Uterus (tissue), 3 donors: ENCODE measurements at regions not wholly inside any gene's neighbourhood (a gene's known extent, or its start where the extent isn't known, plus 50 kb on each side); places are given as distances from the start of the nearest gene placed in this dataset.

Experiments
- DNase-seq, 2 donors: peaks; one replicate each; pipeline ENCODE4 v3.0.0-alpha.2; 2019 to 2020
- H3K27ac ChIP-seq, 2 donors: fragments of 200-600 bp; sonication (generic); 1 replicate in 1 of 2; 2 replicates in 1 of 2; pipeline ENCODE4 v1.5.1; 2016 to 2018
- H3K27me3 ChIP-seq, 2 donors: fragments of 200-600 bp; sonication (generic); one replicate each; pipeline ENCODE4 v1.5.1; 2018 to 2019; ENCODE audit warnings: control low read depth in 1 of 2
- H3K36me3 ChIP-seq, 2 donors: fragments of 200-600 bp; sonication (generic); one replicate each; pipeline ENCODE4 v1.5.1; 2019; ENCODE audit warnings: control low read depth in 1 of 2
- H3K4me1 ChIP-seq, 2 donors: fragments of 200-600 bp; sonication (generic); one replicate each; pipeline ENCODE4 v1.5.1; 2018 to 2019; ENCODE audit warnings: control low read depth in 1 of 2
- H3K4me3 ChIP-seq, 2 donors: fragments of 200-600 bp; sonication (generic); 1 replicate in 1 of 2; 2 replicates in 1 of 2; pipeline ENCODE4 v1.5.1; 2018 to 2019; ENCODE audit warnings: mild to moderate bottlenecking in 1 of 2
- H3K9me3 ChIP-seq, 2 donors: fragments of 200-600 bp; sonication (generic); one replicate each; pipeline ENCODE4 v1.5.1; 2019; ENCODE audit warnings: control low read depth in 1 of 2
- POLR2A ChIP-seq, 2 donors: fragments of 450-650 bp; IDR thresholded peaks; one replicate each; pipeline ENCODE4 v1.6.1; 2016; ENCODE audit warnings: antibody characterized with exemption in 2 of 2, mild to moderate bottlenecking in 1 of 2, moderate library complexity in 1 of 2
- intact Hi-C: fragments of 100-400 bp; cut with DNase I; formaldehyde crosslinking; loops from one replicate; pipeline ENCODE4 v1.15.1; 2023; ENCODE audit warnings: low total_unique reads
- TF ChIP-seq, protein P1 (sequence below), 4 experiments: fragments of 200-600 bp in 2 of 4; fragments of 450-650 bp in 2 of 4; sonication (generic) in 2 of 4; IDR thresholded peaks; one replicate each; pipeline ENCODE4 v1.5.1; 2016 to 2019; ENCODE audit warnings: antibody characterized with exemption in 4 of 4, mild to moderate bottlenecking in 2 of 4, moderate library complexity in 1 of 4
- donor health status: DM: yes; HTN: yes; CAD: no.

DNA sequence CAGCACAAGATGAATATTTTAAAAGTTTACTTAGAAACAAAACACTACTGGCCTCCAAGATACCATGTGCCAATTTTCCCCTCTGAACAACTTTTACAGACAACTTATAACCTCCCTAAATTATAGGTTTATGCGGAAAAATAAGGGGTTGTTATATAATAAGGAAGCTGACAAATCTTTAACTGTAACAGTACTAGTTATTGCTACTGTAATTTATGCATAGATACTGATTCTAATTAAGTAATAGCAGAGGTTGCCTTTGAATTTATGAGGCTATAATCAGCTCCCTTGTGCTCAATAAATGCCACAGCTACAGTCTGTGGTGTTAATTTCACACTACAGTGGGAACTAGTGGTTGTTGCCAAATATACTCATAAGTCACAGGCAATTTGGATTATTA, 291.3 kb upstream of the PCSK5 start:
- intact Hi-C loops: no loop called here
- no peaks in the 10 kb centered on the region for H3K4me1 ChIP-seq
- no peak for DNase-seq
- H3K36me3 ChIP-seq: no peaks in the 10 kb centered on the region
- no peaks in the 10 kb centered on the region for H3K9me3 ChIP-seq
- no peak overlapping the region for H3K27ac ChIP-seq
- H3K27me3 ChIP-seq: no peaks in the 10 kb centered on the region
- TF ChIP-seq POLR2A (IDR thresholded peaks at IDR 0.05): no peak
- TF ChIP-seq, protein P1, sequence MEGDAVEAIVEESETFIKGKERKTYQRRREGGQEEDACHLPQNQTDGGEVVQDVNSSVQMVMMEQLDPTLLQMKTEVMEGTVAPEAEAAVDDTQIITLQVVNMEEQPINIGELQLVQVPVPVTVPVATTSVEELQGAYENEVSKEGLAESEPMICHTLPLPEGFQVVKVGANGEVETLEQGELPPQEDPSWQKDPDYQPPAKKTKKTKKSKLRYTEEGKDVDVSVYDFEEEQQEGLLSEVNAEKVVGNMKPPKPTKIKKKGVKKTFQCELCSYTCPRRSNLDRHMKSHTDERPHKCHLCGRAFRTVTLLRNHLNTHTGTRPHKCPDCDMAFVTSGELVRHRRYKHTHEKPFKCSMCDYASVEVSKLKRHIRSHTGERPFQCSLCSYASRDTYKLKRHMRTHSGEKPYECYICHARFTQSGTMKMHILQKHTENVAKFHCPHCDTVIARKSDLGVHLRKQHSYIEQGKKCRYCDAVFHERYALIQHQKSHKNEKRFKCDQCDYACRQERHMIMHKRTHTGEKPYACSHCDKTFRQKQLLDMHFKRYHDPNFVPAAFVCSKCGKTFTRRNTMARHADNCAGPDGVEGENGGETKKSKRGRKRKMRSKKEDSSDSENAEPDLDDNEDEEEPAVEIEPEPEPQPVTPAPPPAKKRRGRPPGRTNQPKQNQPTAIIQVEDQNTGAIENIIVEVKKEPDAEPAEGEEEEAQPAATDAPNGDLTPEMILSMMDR (IDR thresholded peaks at IDR 0.05): no peak
- H3K4me3 ChIP-seq: no peak overlapping the region

DNA sequence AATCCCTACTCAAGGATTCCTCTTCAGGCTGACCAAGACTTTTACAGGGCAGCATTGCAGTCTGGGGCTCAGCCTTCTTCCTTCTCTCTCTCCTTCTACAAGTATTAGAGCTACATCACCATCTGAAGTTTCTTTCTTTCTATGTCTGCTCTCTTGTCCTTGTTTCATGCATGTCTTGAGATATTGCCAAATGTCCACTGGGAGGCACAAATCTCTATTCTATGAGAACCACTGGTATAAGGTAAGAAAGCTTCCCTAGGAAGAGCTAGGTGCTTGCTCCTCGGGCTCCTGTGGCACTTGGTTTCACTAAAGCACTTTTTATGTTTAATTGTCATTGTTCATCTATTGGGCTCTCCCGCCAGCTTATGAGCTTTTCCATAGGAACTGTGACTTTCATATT, 289.2 kb upstream of the PCSK5 start:
- intact Hi-C loops: no loop called here
- no peaks in the 10 kb centered on the region for H3K27me3 ChIP-seq
- H3K4me1 ChIP-seq: no peaks in the 10 kb centered on the region
- no peak for DNase-seq
- H3K9me3 ChIP-seq: no peaks in the 10 kb centered on the region
- H3K36me3 ChIP-seq: no peaks in the 10 kb centered on the region
- TF ChIP-seq, protein P1 (IDR thresholded peaks at IDR 0.05): no peak
- H3K27ac ChIP-seq: no peak overlapping the region
- H3K4me3 ChIP-seq: no peak overlapping the region

- intact Hi-C loops: no loop called here
- DNase-seq: no peak
- Histone ChIP-seq H3K36me3 (no peaks in the 10 kb centered on the region), H3K27ac (no peak overlapping the region), H3K27me3 (no peaks in the 10 kb centered on the region), H3K4me1 (no peaks in the 10 kb centered on the region), H3K4me3 (no peak overlapping the region), H3K9me3 (no peaks in the 10 kb centered on the region)
- TF ChIP-seq, protein P1 (IDR thresholded peaks at IDR 0.05): no peak
- no peak for TF ChIP-seq POLR2A (IDR thresholded peaks at IDR 0.05)
Observed at GRCh38 chr9:75602060-75602459, 288.4 kb upstream of the PCSK5 start.

DNA sequence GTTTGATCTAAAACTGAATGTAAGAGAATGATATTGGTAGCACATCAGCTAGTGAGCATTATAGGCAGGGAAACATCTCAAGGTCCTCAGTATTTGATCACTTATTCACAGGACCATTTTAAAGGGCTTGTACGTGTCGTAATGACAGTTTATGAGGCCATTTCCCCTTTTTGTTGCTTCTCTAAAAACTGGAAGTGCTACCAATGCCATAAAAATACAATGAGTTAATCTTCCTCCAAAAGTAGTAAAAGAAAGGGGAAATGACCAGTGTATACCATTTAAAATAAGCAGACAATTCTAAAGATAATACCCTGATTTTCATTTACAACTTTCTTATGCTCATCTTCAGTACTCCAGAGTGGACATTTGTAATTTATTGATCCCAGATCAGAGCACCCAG, 285.8 kb upstream of the PCSK5 start:
- intact Hi-C loops: no loop called here
- Histone ChIP-seq H3K27ac (no peak overlapping the region), H3K4me1 (no peaks in the 10 kb centered on the region), H3K36me3 (no peaks in the 10 kb centered on the region), H3K27me3 (no peaks in the 10 kb centered on the region), H3K4me3 (no peak overlapping the region), H3K9me3 (no peaks in the 10 kb centered on the region)
- no peak for DNase-seq
- TF ChIP-seq, protein P1 (IDR thresholded peaks at IDR 0.05): no peak
- no peak for TF ChIP-seq POLR2A (IDR thresholded peaks at IDR 0.05)

DNA sequence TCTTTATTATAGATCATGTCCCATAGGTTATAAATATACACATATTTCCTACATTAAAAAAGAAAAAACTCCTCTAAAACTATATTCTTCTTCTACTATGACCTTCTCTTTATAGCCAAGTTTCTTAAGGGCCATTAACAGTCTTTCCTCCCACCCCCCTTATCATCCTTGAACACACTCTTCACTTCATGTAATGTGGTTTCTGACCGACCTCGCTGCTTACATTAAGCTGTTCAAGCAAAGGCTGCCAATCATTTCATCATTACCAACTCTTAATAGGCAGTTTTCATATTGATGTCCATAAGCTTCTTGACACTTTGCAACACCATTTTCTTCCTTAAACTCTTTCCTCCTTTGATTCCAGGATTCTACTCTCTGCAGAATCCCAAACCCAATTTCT, 283.0 kb upstream of the PCSK5 start:
- Histone ChIP-seq H3K27ac (no peak overlapping the region), H3K4me1 (no peaks in the 10 kb centered on the region), H3K4me3 (no peak overlapping the region), H3K9me3 (no peaks in the 10 kb centered on the region), H3K27me3 (no peaks in the 10 kb centered on the region), H3K36me3 (no peaks in the 10 kb centered on the region)
- TF ChIP-seq POLR2A (IDR thresholded peaks at IDR 0.05): no peak
- TF ChIP-seq, protein P1 (IDR thresholded peaks at IDR 0.05): no peak
- no peak for DNase-seq
- intact Hi-C loops: no loop called here
